Keratinocyte (primary cell): ENCODE measurements at regions not wholly inside any gene's neighbourhood (a gene's known extent, or its start where the extent isn't known, plus 50 kb on each side); places are given as distances from the start of the nearest gene placed in this dataset.

Experiments used
- DNase-seq: peaks from one replicate; pipeline ENCODE4 v3.0.0-alpha.2; 2011; ENCODE audit warnings: low read depth, missing footprints, low spot score
- FAIRE-seq: peaks from 2 replicates; lab custom pipeline; 2011; peaks lifted over from hg19 to GRCh38; lab: Jason Lieb, UNC
- H2AFZ ChIP-seq: 2 replicates; pipeline ENCODE4 v1.6.0; 2012; ENCODE audit warnings: low read length, control low read depth, inconsistent platforms; ENCODE audit not compliant: control insufficient read depth
- H3K27ac ChIP-seq: 2 replicates; pipeline ENCODE4 v1.5.1; 2011; ENCODE audit warnings: low read length; ENCODE audit not compliant: control insufficient read depth, insufficient read depth
- H3K27me3 ChIP-seq: 3 replicates; pipeline ENCODE4 v1.6.0; 2011; ENCODE audit warnings: low read length; ENCODE audit not compliant: control insufficient read depth, insufficient read depth; ENCODE audit errors: extremely low read depth
- H3K36me3 ChIP-seq, 2 experiments: 2 replicates in 1 of 2; 3 replicates in 1 of 2; pipeline ENCODE4 v1.5.1; 2011; ENCODE audit warnings: low read length in 2 of 2, mild to moderate bottlenecking in 1 of 2; ENCODE audit not compliant: control insufficient read depth in 2 of 2, insufficient read depth in 2 of 2; ENCODE audit errors: extremely low read depth in 1 of 2
- H3K4me1 ChIP-seq: 3 replicates; pipeline ENCODE4 v1.5.1; 2011; ENCODE audit warnings: low read length; ENCODE audit not compliant: control insufficient read depth, insufficient read depth; ENCODE audit errors: extremely low read depth
- H3K4me2 ChIP-seq: 3 replicates; pipeline ENCODE4 v1.6.0; 2011; ENCODE audit warnings: low read depth, low read length; ENCODE audit not compliant: control insufficient read depth, insufficient read depth; ENCODE audit errors: extremely low read depth
- H3K4me3 ChIP-seq, 3 experiments: fragments of 200-600 bp in 1 of 3; sonication (generic) in 1 of 3; 2 replicates in 2 of 3; 3 replicates in 1 of 3; pipeline ENCODE4 v1.5.1; 2011 to 2016; ENCODE audit warnings: low read length in 3 of 3, mild to moderate bottlenecking in 3 of 3, control low read depth in 2 of 3, inconsistent platforms in 1 of 3, low read depth in 1 of 3, mixed read lengths in 1 of 3, mixed run types in 1 of 3, moderate library complexity in 1 of 3; ENCODE audit not compliant: control insufficient read depth in 2 of 3, insufficient read depth in 2 of 3; ENCODE audit errors: extremely low read depth in 1 of 3
- H3K79me2 ChIP-seq: 2 replicates; pipeline ENCODE4 v1.6.0; 2012; ENCODE audit warnings: low read length; ENCODE audit not compliant: control insufficient read depth, insufficient read depth
- H3K9ac ChIP-seq: 3 replicates; pipeline ENCODE4 v1.6.0; 2011; ENCODE audit warnings: low read length; ENCODE audit not compliant: control insufficient read depth, insufficient read depth; ENCODE audit errors: extremely low read depth
- H3K9me1 ChIP-seq: 3 replicates; pipeline ENCODE4 v1.6.0; 2011; ENCODE audit warnings: low read length; ENCODE audit not compliant: control insufficient read depth, insufficient read depth; ENCODE audit errors: extremely low read depth
- H3K9me3 ChIP-seq: 2 replicates; pipeline ENCODE4 v1.5.1; 2012; ENCODE audit warnings: low read depth, low read length; ENCODE audit not compliant: control insufficient read depth
- H4K20me1 ChIP-seq: 3 replicates; pipeline ENCODE4 v1.6.0; 2011; ENCODE audit warnings: low read length; ENCODE audit not compliant: control insufficient read depth, insufficient read depth; ENCODE audit errors: extremely low read depth
- EZH2 ChIP-seq: IDR thresholded peaks from one replicate; pipeline ENCODE4 v1.6.1; 2012; ENCODE audit warnings: inconsistent platforms, mild to moderate bottlenecking, low read length, moderate library complexity
- dilution Hi-C: fragments of 300-500 bp; cut with MboI; formaldehyde crosslinking; loops from one replicate; pipeline ENCODE4 v1.7.0; 2020; ENCODE audit warnings: low sequenced_read_pairs; ENCODE audit not compliant: extremely low pct_ligation_motif_present
- TF ChIP-seq, protein P1 (sequence below), 3 experiments: IDR thresholded peaks in 1 of 3; conservative IDR thresholded peaks in 1 of 3; optimal IDR thresholded peaks in 1 of 3; 2 replicates in 2 of 3; 3 replicates in 1 of 3; pipeline versions ENCODE3 to v1.5.1; 2011; ENCODE audit warnings: low read length in 3 of 3, mild to moderate bottlenecking in 3 of 3, moderate library complexity in 2 of 3, control low read depth in 1 of 3, inconsistent platforms in 1 of 3; ENCODE audit not compliant: insufficient read depth in 2 of 3; ENCODE audit errors: extremely low read depth in 1 of 3

DNA sequence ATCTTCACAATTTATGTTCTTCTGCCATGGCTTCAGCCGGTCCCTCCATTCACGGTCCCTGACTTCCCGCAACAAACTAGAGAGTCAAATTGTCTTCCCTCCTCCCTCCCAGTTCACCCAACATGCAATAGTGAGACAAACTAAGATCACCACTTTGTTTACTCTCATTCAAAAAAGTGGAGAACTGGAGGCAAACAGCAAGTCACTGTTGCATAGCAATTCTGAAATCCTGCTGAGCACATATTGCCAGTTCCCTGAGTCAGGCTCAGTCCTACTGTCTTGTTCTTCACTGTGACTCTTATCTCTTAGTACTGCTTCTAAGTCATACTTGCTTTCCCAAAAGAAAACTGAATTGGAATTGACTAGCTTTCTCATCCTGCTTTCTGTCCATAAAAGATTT is 287.2 kb upstream of the SASH1 start:
- H3K9me3 ChIP-seq, result no peaks in the 10 kb centered on the region
- FAIRE-seq, result no peak
- H3K27me3 ChIP-seq, result no peaks in the 10 kb centered on the region
- H3K27ac ChIP-seq, result no peak overlapping the region
- TF ChIP-seq, protein P1, sequence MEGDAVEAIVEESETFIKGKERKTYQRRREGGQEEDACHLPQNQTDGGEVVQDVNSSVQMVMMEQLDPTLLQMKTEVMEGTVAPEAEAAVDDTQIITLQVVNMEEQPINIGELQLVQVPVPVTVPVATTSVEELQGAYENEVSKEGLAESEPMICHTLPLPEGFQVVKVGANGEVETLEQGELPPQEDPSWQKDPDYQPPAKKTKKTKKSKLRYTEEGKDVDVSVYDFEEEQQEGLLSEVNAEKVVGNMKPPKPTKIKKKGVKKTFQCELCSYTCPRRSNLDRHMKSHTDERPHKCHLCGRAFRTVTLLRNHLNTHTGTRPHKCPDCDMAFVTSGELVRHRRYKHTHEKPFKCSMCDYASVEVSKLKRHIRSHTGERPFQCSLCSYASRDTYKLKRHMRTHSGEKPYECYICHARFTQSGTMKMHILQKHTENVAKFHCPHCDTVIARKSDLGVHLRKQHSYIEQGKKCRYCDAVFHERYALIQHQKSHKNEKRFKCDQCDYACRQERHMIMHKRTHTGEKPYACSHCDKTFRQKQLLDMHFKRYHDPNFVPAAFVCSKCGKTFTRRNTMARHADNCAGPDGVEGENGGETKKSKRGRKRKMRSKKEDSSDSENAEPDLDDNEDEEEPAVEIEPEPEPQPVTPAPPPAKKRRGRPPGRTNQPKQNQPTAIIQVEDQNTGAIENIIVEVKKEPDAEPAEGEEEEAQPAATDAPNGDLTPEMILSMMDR (optimal IDR thresholded peaks at IDR 0.05 in 1 of 3, IDR thresholded peaks at IDR 0.05 in 1 of 3, conservative IDR thresholded peaks at IDR 0.05 in 1 of 3; ENCODE audit: extremely low read depth in 1 of 3, insufficient read depth in 2 of 3, low read length in 3 of 3), result no peak
- no peak for TF ChIP-seq EZH2
- no peak overlapping the region for H2AFZ ChIP-seq
- H4K20me1 ChIP-seq, result no peaks in the 10 kb centered on the region
- no peak overlapping the region for H3K4me3 ChIP-seq
- H3K9me1 ChIP-seq, result no peaks in the 10 kb centered on the region
- no peak for DNase-seq
- H3K4me2 ChIP-seq, result no peak overlapping the region
- dilution Hi-C loops, result no loop called here
- H3K4me1 ChIP-seq, result no peaks in the 10 kb centered on the region
- no peak overlapping the region for H3K9ac ChIP-seq
- no peaks in the 10 kb centered on the region for H3K36me3 ChIP-seq
- no peaks in the 10 kb centered on the region for H3K79me2 ChIP-seq

DNA sequence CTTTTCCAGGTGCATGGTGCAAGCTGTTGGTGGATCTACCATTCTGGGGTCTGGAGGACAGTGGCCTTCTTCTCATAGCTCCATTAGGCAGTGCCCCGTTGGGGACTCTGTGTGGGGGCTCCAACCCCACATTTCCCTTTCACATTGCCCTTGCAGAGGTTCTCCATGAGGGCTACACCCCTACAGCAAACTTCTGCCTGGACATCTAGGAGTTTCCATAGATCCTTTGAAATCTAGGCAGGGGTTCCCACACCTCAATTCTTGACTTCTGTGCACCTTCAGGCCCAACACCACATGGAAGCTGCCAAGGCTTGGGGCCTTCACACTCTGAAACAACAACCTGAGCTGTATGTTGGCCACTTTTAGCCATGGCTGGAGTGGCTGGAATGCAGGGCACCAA is 282.8 kb upstream of the SASH1 start:
- Histone ChIP-seq H3K27me3 (no peaks in the 10 kb centered on the region), H4K20me1 (no peaks in the 10 kb centered on the region), H2AFZ (no peak overlapping the region), H3K9me3 (no peaks in the 10 kb centered on the region), H3K27ac (no peak overlapping the region), H3K36me3 (no peaks in the 10 kb centered on the region), H3K9ac (no peak overlapping the region), H3K4me1 (no peaks in the 10 kb centered on the region), H3K79me2 (no peaks in the 10 kb centered on the region), H3K9me1 (no peaks in the 10 kb centered on the region), H3K4me2 (no peak overlapping the region), H3K4me3 (no peak overlapping the region)
- DNase-seq, result no peak
- dilution Hi-C loops, result no loop called here
- TF ChIP-seq, protein P1 (optimal IDR thresholded peaks at IDR 0.05 in 1 of 3, IDR thresholded peaks at IDR 0.05 in 1 of 3, conservative IDR thresholded peaks at IDR 0.05 in 1 of 3; ENCODE audit: extremely low read depth in 1 of 3, insufficient read depth in 2 of 3, low read length in 3 of 3), result no peak
- TF ChIP-seq EZH2, result no peak
- no peak for FAIRE-seq
